Activated T-cell treated with anti-CD3 and anti-CD28 coated beads, Interleukin-2, amount 50 U/mL, for 72 hours (primary cell): ENCODE measurements at regions not wholly inside any gene's neighbourhood (a gene's known extent, or its start where the extent isn't known, plus 50 kb on each side); places are given as distances from the start of the nearest gene placed in this dataset.
"Not testable (repeated sequence)": the region's sequence is repeated elsewhere in the genome, so short reads cannot be mapped to it uniquely, and the experiment has no call there.

Experiments
- ATAC-seq, 2 donors: fragments of 150-1000 bp; cut with Tn5 transposase; replicated peaks in 1 of 2; 2 replicates each; pipeline ENCODE4 v1.10.0; 2021; ENCODE audit warnings: moderate library complexity in 2 of 2, mild to moderate bottlenecking in 1 of 2
- DNase-seq, 2 donors: peaks; one replicate each; pipeline ENCODE4 v3.0.0; 2021 to 2022; ENCODE audit warnings: mixed read lengths in 1 of 2
- H3K27ac Mint-ChIP-seq: one replicate; pipeline ENCODE4 v1.8.0; 2022; ENCODE audit warnings: mild to moderate bottlenecking, moderate library complexity, mixed read lengths
- H3K27me3 Mint-ChIP-seq: one replicate; pipeline ENCODE4 v1.8.0; 2022; ENCODE audit warnings: low read depth, mixed read lengths
- H3K36me3 Mint-ChIP-seq, 2 donors: one replicate each; pipeline ENCODE4 v1.8.0; 2022; ENCODE audit warnings: mixed read lengths in 2 of 2, mild to moderate bottlenecking in 1 of 2; ENCODE audit not compliant: insufficient read depth in 2 of 2
- H3K4me1 Mint-ChIP-seq: one replicate; pipeline ENCODE4 v1.8.0; 2022; ENCODE audit warnings: low read depth, mixed read lengths
- H3K4me3 Mint-ChIP-seq, 2 donors: one replicate each; pipeline ENCODE4 v1.8.0; 2022; ENCODE audit warnings: mild to moderate bottlenecking in 2 of 2, mixed read lengths in 2 of 2, moderate library complexity in 2 of 2
- H3K9me3 Mint-ChIP-seq, 2 donors: one replicate each; pipeline ENCODE4 v1.8.0; 2022; ENCODE audit warnings: mixed read lengths in 2 of 2

DNA sequence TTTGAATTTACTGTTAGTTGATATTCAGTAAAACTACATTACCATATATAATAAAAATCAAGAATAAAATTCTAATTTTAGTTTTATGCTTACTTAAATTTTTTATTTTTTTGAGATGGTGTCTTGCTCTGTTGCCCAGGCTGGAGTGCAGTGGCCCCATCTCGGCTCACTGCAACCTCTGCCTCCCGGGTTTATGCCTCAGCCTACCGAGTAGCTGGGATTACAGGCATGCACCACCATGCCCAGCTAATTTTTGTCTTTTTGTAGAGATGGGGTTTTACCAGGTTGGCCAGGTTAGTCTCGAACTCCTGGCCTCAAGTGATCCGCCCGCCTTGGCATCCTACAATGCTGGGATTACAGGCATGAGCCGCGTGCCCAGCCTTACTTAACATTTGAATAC is 204.4 kb upstream of the PRKCQ start:
- not testable (repeated sequence) for H3K9me3 Mint-ChIP-seq, H3K4me1 Mint-ChIP-seq, ATAC-seq, H3K36me3 Mint-ChIP-seq, H3K4me3 Mint-ChIP-seq, DNase-seq, H3K27ac Mint-ChIP-seq
- peaks cover 37% of the 10 kb centered on the region for H3K27me3 Mint-ChIP-seq

GRCh38 chr10:6783471-6783870 is 203.4 kb upstream of the PRKCQ start:
- H3K9me3 Mint-ChIP-seq, result no peaks in the 10 kb centered on the region
- no peak overlapping the region for H3K27ac Mint-ChIP-seq
- no peak for ATAC-seq
- peaks cover 40% of the 10 kb centered on the region for H3K27me3 Mint-ChIP-seq
- no peak overlapping the region for H3K4me3 Mint-ChIP-seq
- no peaks in the 10 kb centered on the region for H3K36me3 Mint-ChIP-seq
- DNase-seq, result no peak
- no peaks in the 10 kb centered on the region for H3K4me1 Mint-ChIP-seq

GRCh38 chr10:6782378-6782777 is 202.3 kb upstream of the PRKCQ start:
- H3K4me3 Mint-ChIP-seq, result no peak overlapping the region
- DNase-seq (no peak), ATAC-seq (no peak)
- no peak overlapping the region for H3K27ac Mint-ChIP-seq
- no peaks in the 10 kb centered on the region for H3K9me3 Mint-ChIP-seq
- H3K36me3 Mint-ChIP-seq, result no peaks in the 10 kb centered on the region
- no peaks in the 10 kb centered on the region for H3K4me1 Mint-ChIP-seq
- H3K27me3 Mint-ChIP-seq, result peaks cover 49% of the 10 kb centered on the region

- no peaks in the 10 kb centered on the region for H3K9me3 Mint-ChIP-seq
- DNase-seq (no peak), ATAC-seq (no peak)
- H3K27me3 Mint-ChIP-seq, result peaks cover 49% of the 10 kb centered on the region
- H3K4me3 Mint-ChIP-seq, result no peak overlapping the region
- H3K27ac Mint-ChIP-seq, result no peak overlapping the region
- no peaks in the 10 kb centered on the region for H3K36me3 Mint-ChIP-seq
- H3K4me1 Mint-ChIP-seq, result no peaks in the 10 kb centered on the region
Observed at GRCh38 chr10:6781133-6781770, 201.2 kb upstream of the PRKCQ start.

- H3K27ac Mint-ChIP-seq, result no peak overlapping the region
- DNase-seq, result no peak
- no peak for ATAC-seq
- H3K9me3 Mint-ChIP-seq, result no peaks in the 10 kb centered on the region
- H3K4me1 Mint-ChIP-seq, result no peaks in the 10 kb centered on the region
- H3K4me3 Mint-ChIP-seq, result no peak overlapping the region
- H3K27me3 Mint-ChIP-seq, result peaks cover 53% of the 10 kb centered on the region
- no peaks in the 10 kb centered on the region for H3K36me3 Mint-ChIP-seq
Observed at GRCh38 chr10:6780008-6780677, 200.1 kb upstream of the PRKCQ start.

DNA sequence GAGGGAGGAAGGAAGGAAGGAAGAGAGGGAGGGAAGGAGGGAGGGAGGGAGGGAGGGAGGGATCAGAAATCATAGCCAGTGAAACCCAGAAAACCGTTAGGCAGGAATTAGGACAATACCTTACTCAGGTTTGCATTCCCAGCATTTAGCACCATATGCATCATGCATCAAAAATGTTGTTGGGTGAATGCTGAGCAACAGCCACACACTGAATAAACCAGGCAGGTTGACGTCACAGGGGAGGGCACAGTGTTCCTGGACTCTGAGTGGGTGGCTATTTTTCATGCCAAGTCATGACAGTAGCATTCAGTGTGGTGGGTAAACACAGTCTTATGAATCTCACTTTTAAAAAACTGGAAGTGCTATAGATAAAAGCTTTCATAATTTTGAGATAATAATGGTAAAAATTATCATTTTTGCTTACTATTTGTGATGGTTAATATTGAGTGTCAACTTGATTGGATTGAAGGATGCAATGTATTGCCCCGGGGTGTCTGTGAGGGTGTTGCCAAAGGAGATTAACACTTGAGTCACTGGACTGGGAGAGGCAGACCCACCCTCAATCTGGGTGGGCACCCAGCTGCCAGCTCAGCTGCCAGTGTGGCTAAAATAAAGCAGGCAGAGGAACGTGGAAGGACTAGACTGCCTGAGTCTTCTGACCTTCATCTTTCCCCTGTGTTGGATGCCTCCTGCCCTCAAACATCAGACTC is 199.1 kb upstream of the PRKCQ start:
- Mint-ChIP-seq H3K4me3 (no peak overlapping the region), H3K27ac (no peak overlapping the region), H3K27me3 (peaks cover 62% of the 10 kb centered on the region), H3K4me1 (no peaks in the 10 kb centered on the region), H3K36me3 (no peaks in the 10 kb centered on the region), H3K9me3 (no peaks in the 10 kb centered on the region)
- DNase-seq (no peak), ATAC-seq (peak in 1 of 2 donors; percentile 39)

GRCh38 chr10:6776170-6776569 is 196.1 kb upstream of the PRKCQ start:
- Mint-ChIP-seq H3K4me1 (no peaks in the 10 kb centered on the region), H3K4me3 (no peak overlapping the region), H3K9me3 (no peaks in the 10 kb centered on the region), H3K27ac (no peak overlapping the region), H3K36me3 (no peaks in the 10 kb centered on the region), H3K27me3 (peaks cover 49% of the 10 kb centered on the region)
- ATAC-seq (no peak), DNase-seq (no peak)

GRCh38 chr10:6774406-6774805 is 194.3 kb upstream of the PRKCQ start:
- H3K4me3 Mint-ChIP-seq, result no peak overlapping the region
- H3K27me3 Mint-ChIP-seq, result peaks cover 37% of the 10 kb centered on the region
- ATAC-seq (no peak), DNase-seq (no peak)
- H3K36me3 Mint-ChIP-seq, result no peaks in the 10 kb centered on the region
- H3K4me1 Mint-ChIP-seq, result no peaks in the 10 kb centered on the region
- H3K27ac Mint-ChIP-seq, result no peak overlapping the region
- peaks cover 0 to 2% of the 10 kb centered on the region in 2 donors for H3K9me3 Mint-ChIP-seq

DNA sequence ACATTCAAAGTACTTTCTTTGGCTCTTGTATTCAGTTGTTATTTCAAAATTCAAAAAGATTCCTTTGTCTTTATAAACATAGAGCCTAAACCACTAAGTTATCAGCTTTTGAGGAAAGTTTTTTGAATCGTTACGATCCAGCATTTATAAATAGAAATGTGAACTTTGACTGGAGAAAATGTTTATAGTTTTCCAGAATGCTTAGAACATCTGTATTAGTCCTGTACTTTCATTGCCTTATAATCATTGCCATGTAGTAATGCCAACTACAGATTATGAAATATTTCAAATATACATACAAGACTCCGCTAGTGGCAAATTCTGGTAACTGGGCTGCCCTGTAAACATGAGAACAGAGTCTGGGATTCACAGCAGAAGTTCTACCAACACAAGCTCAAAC is 191.3 kb upstream of the PRKCQ start:
- ATAC-seq (no peak), DNase-seq (no peak)
- no peak overlapping the region for H3K27ac Mint-ChIP-seq
- no peaks in the 10 kb centered on the region for H3K36me3 Mint-ChIP-seq
- peaks cover 35% of the 10 kb centered on the region for H3K27me3 Mint-ChIP-seq
- H3K9me3 Mint-ChIP-seq, result peaks cover 0 to 2% of the 10 kb centered on the region in 2 donors
- no peak overlapping the region for H3K4me3 Mint-ChIP-seq
- no peaks in the 10 kb centered on the region for H3K4me1 Mint-ChIP-seq

DNA sequence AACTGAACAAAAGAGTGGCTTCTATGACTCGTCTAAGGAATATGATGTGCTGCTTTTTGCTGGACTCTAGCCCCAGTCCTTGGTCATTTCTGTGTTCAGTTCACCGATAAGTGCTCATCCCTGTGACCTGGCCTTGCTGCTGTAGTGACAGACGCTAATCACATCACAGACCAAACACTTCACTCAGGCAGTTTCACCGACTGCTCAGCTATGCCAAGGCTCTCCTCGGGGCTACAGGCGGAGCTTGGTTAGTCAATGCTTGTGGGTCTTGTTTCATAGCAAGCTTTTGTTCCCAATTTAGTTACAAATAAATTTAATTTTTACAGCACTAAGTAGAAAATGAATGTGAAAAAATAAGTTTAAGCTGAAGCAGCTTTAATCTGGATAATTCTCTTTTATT is 190.8 kb upstream of the PRKCQ start:
- Mint-ChIP-seq H3K27ac (no peak overlapping the region), H3K36me3 (no peaks in the 10 kb centered on the region), H3K27me3 (peaks cover 38% of the 10 kb centered on the region), H3K4me3 (no peak overlapping the region), H3K4me1 (no peaks in the 10 kb centered on the region), H3K9me3 (peaks cover 0 to 2% of the 10 kb centered on the region in 2 donors)
- ATAC-seq (no peak), DNase-seq (no peak)

DNA sequence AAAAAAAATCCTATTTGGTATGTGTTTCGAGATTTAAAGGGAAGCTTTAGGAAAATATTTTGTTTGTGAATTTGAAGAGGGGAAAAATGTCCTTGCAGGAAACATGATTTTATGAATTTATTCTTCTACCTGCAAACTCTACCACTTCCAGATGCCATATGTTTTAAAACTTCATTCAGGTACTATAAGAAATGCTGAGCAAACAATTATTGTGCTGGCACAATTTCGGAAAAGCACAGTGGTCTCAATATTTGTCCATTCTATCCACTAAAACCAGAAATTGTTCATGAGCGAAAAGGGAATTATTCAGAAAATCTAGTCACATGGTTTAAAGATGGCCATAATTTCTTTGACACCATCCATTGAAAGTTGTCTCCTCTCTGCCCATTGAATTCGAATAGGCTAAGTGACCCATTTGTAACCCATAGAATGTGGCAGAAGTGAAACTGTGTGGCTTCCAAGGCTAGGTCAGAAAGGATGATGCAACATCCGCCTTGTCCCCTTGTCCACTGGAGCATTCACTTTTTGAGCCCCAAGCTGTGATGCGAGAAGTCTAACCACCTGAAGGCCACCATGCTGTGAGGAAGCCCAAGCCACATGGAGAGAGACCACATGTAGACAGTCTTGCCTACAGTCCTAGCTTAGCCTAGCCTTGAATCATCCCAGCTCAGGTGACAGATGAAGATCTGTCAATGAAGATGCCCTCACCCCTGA is 189.8 kb upstream of the PRKCQ start:
- Mint-ChIP-seq H3K36me3 (no peaks in the 10 kb centered on the region), H3K9me3 (peaks cover 0 to 2% of the 10 kb centered on the region in 2 donors), H3K27ac (no peak overlapping the region), H3K27me3 (peaks cover 31% of the 10 kb centered on the region), H3K4me1 (no peaks in the 10 kb centered on the region), H3K4me3 (no peak overlapping the region)
- ATAC-seq (no peak), DNase-seq (no peak)

- Mint-ChIP-seq H3K4me3 (no peak overlapping the region), H3K9me3 (peaks cover 0 to 2% of the 10 kb centered on the region in 2 donors), H3K36me3 (no peaks in the 10 kb centered on the region), H3K4me1 (no peaks in the 10 kb centered on the region), H3K27ac (no peak overlapping the region), H3K27me3 (peaks cover 36% of the 10 kb centered on the region)
- DNase-seq, result no peak
- ATAC-seq, result no peak
Observed at GRCh38 chr10:6766131-6766801, 186.2 kb upstream of the PRKCQ start.

- DNase-seq (no peak), ATAC-seq (no peak)
- Mint-ChIP-seq H3K4me1 (no peaks in the 10 kb centered on the region), H3K27me3 (peaks cover 50% of the 10 kb centered on the region), H3K27ac (no peak overlapping the region), H3K9me3 (no peaks in the 10 kb centered on the region), H3K4me3 (no peak overlapping the region), H3K36me3 (no peaks in the 10 kb centered on the region)
Observed at GRCh38 chr10:6763423-6763822, 183.3 kb upstream of the PRKCQ start.
